Umbilical cord (tissue), 1 donor: ENCODE measurements at regions not wholly inside any gene's neighbourhood (a gene's known extent, or its start where the extent isn't known, plus 50 kb on each side); places are given as distances from the start of the nearest gene placed in this dataset.
A peak's percentile ranks its signal among the peaks of the same experiment; 100 is the strongest.

ENCODE experiments used
- DNase-seq: peaks from one replicate; pipeline ENCODE4 v3.0.0-alpha.2; 2015; ENCODE audit warnings: low spot score

GRCh38 chr10:111716032-111716431 is 467.5 kb downstream of the GPAM start:
- DNase-seq = no peak

- DNase-seq = no peak
Observed at GRCh38 chr10:111724121-111724520, 459.4 kb downstream of the GPAM start.

- no peak for DNase-seq
Observed at GRCh38 chr10:111725050-111725449, 458.5 kb downstream of the GPAM start.

- no peak for DNase-seq
Observed at GRCh38 chr10:111732166-111732785, 451.3 kb downstream of the GPAM start.

- DNase-seq = no peak
Observed at GRCh38 chr10:111739125-111739873, 444.3 kb downstream of the GPAM start.

GRCh38 chr10:111739874-111740139 is 443.8 kb downstream of the GPAM start:
- DNase-seq = no peak

GRCh38 chr10:111745982-111746381 is 437.6 kb downstream of the GPAM start:
- DNase-seq = no peak

- DNase-seq = no peak
Observed at GRCh38 chr10:111747751-111748150, 435.8 kb downstream of the GPAM start.

- no peak for DNase-seq
Observed at GRCh38 chr10:111748184-111748583, 435.4 kb downstream of the GPAM start.

- no peak for DNase-seq
Observed at GRCh38 chr10:111750165-111750849, 433.3 kb downstream of the GPAM start.

GRCh38 chr10:111756217-111757061 is 427.1 kb downstream of the GPAM start:
- peak; percentile 14 for DNase-seq

GRCh38 chr10:111758593-111758992 is 425.0 kb downstream of the GPAM start:
- DNase-seq = no peak

GRCh38 chr10:111762114-111762513 is 421.5 kb downstream of the GPAM start:
- DNase-seq = no peak

GRCh38 chr10:111765216-111765615 is 418.3 kb downstream of the GPAM start:
- DNase-seq = no peak

GRCh38 chr10:111766464-111766863 is 417.1 kb downstream of the GPAM start:
- no peak for DNase-seq

- no peak for DNase-seq
Observed at GRCh38 chr10:111767661-111768060, 415.9 kb downstream of the GPAM start.

GRCh38 chr10:111773950-111774349 is 409.6 kb downstream of the GPAM start:
- DNase-seq = no peak

- DNase-seq = no peak
Observed at GRCh38 chr10:111774486-111774885, 409.1 kb downstream of the GPAM start.

GRCh38 chr10:111784436-111784835 is 399.1 kb downstream of the GPAM start:
- DNase-seq = no peak

GRCh38 chr10:111784946-111785465 is 398.6 kb downstream of the GPAM start:
- no peak for DNase-seq

- no peak for DNase-seq
Observed at GRCh38 chr10:111785921-111786320, 397.6 kb downstream of the GPAM start.

GRCh38 chr10:111789821-111790220 is 393.7 kb downstream of the GPAM start:
- DNase-seq = no peak
